ENCODE measurements at regions not wholly inside any gene's neighbourhood (a gene's known extent, or its start where the extent isn't known, plus 50 kb on each side); places are given as distances from the start of the nearest gene placed in this dataset.

DNA sequence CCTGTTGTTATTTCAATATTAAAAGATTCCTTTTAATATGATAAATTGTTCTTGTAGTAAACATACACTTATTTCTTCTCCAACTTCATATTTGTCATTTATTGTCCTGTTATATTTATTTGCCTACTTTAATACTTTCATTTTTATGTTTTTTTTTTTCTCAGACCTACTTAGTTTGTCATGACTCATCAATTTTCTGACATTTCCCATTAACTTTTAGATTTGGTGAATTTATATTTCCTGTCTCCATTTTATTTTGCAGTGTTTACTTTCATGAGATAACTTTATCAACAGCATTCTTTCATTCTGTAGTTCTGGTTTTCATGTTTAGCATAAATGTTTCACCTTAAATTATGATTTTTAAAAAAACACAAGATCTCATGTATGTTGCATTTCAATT is 788.7 kb downstream of the EFNA5 start:
- Histone ChIP-seq H3K9me2 (ENCODE audit: insufficient read depth, low read length) (no peaks in the 10 kb centered on the region), H3K79me2 (ENCODE audit: insufficient read depth, low read depth, low read length) (no peaks in the 10 kb centered on the region), H3K4me2 (ENCODE audit: low read length) (no peak overlapping the region), H2AFZ (ENCODE audit: low read length) (no peak overlapping the region), H4K20me1 (ENCODE audit: insufficient read depth, low read length) (no peaks in the 10 kb centered on the region), H3K9me3 (ENCODE audit: low read length) (no peaks in the 10 kb centered on the region), H3K36me3 (ENCODE audit: insufficient read depth, low read length) (no peaks in the 10 kb centered on the region), H3K4me1 (ENCODE audit: insufficient read depth, low read length, poor library complexity, severe bottlenecking) (no peaks in the 10 kb centered on the region), H3K27ac (ENCODE audit: low read depth, low read length, poor library complexity, severe bottlenecking) (no peak overlapping the region), H3K4me3 (ENCODE audit: low read depth, low read length, poor library complexity, severe bottlenecking) (no peak overlapping the region)
- TF ChIP-seq, protein P1, sequence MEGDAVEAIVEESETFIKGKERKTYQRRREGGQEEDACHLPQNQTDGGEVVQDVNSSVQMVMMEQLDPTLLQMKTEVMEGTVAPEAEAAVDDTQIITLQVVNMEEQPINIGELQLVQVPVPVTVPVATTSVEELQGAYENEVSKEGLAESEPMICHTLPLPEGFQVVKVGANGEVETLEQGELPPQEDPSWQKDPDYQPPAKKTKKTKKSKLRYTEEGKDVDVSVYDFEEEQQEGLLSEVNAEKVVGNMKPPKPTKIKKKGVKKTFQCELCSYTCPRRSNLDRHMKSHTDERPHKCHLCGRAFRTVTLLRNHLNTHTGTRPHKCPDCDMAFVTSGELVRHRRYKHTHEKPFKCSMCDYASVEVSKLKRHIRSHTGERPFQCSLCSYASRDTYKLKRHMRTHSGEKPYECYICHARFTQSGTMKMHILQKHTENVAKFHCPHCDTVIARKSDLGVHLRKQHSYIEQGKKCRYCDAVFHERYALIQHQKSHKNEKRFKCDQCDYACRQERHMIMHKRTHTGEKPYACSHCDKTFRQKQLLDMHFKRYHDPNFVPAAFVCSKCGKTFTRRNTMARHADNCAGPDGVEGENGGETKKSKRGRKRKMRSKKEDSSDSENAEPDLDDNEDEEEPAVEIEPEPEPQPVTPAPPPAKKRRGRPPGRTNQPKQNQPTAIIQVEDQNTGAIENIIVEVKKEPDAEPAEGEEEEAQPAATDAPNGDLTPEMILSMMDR (conservative IDR thresholded peaks at IDR 0.05; ENCODE audit: low read length) = no peak
- no peak for TF ChIP-seq EZH2phosphoT487 (IDR thresholded peaks at IDR 0.05; ENCODE audit: borderline replicate concordance, low read depth, low read length)
- CTCF ChIA-PET (ENCODE audit: unreplicated experiment) = no interaction called here
- POLR2A ChIA-PET = no interaction called here
- DNase-seq (ENCODE audit: low spot score) = no peak
- intact Hi-C loops (cut with micrococcal nuclease; ENCODE audit: unreplicated experiment) = no loop called here
- BruUV-seq (replicated peaks) = no TSS peak

DNA sequence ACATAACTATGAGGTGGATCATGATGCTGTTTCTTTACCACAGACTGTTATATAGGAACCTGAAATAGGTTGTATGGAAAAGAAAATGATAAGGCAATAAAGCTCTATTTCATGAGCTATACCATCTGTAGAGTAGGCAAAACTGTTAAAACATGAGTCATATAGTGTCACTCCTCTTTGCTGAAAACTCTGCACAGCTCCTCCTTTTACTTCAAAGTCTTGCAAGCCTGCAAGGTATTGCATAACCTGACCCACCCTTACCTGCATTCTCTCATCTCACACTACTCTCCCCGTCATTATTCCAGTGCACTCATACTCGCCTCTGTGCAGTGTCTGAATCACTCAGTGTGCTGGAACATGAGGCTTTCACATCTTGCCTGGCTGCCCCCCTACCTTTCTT is 790.1 kb downstream of the EFNA5 start:
- ChIA-PET POLR2A (interaction anchor here (0.8 to 1.2 kb wide), 2 partner anchors 9 to 10 kb away, joined by 3 to 4 read pairs; no protein-coding TSS in a partner anchor), CTCF (ENCODE audit: unreplicated experiment) (no interaction called here)
- Histone ChIP-seq H2AFZ (ENCODE audit: low read length) (no peak overlapping the region), H3K4me3 (ENCODE audit: low read depth, low read length, poor library complexity, severe bottlenecking) (no peak overlapping the region), H3K79me2 (ENCODE audit: insufficient read depth, low read depth, low read length) (no peaks in the 10 kb centered on the region), H3K4me1 (ENCODE audit: insufficient read depth, low read length, poor library complexity, severe bottlenecking) (no peaks in the 10 kb centered on the region), H3K4me2 (ENCODE audit: low read length) (no peak overlapping the region), H3K36me3 (ENCODE audit: insufficient read depth, low read length) (no peaks in the 10 kb centered on the region), H3K9me2 (ENCODE audit: insufficient read depth, low read length) (no peaks in the 10 kb centered on the region), H3K9me3 (ENCODE audit: low read length) (peaks cover 7% of the 10 kb centered on the region; the same call in 1 of the 2 replicates), H4K20me1 (ENCODE audit: insufficient read depth, low read length) (no peaks in the 10 kb centered on the region), H3K27ac (ENCODE audit: low read depth, low read length, poor library complexity, severe bottlenecking) (no peak overlapping the region)
- BruUV-seq (replicated peaks) = no TSS peak
- TF ChIP-seq EZH2phosphoT487 (IDR thresholded peaks at IDR 0.05; ENCODE audit: borderline replicate concordance, low read depth, low read length) = no peak
- TF ChIP-seq, protein P1 (conservative IDR thresholded peaks at IDR 0.05; ENCODE audit: low read length) = no peak
- intact Hi-C loops (cut with micrococcal nuclease; ENCODE audit: unreplicated experiment) = no loop called here
- DNase-seq (ENCODE audit: low spot score) = no peak

DNA sequence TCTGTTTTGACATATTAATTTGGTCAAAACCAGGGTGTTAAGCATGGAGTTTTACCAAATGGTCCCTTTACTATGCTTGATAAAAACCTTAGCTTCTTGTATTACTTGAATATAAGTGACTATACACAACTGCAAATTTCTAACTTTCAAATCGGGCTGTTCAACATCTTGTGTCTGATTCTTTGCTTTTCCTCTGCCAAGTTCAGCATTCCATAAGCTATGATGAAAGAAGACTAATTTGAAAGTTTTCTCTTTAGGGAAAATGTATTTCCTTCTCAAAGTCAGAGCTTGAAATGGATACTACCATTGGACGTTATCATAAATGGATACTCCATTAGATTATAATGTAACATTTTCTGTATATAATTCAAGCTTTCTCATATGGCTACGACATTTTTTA is 792.9 kb downstream of the EFNA5 start:
- no TSS peak for BruUV-seq (replicated peaks)
- peaks cover 7% of the 10 kb centered on the region; the same call in 1 of the 2 replicates for H3K9me3 ChIP-seq (ENCODE audit: low read length)
- H4K20me1 ChIP-seq (ENCODE audit: insufficient read depth, low read length) = no peaks in the 10 kb centered on the region
- intact Hi-C loops (cut with micrococcal nuclease; ENCODE audit: unreplicated experiment) = no loop called here
- H3K27ac ChIP-seq (ENCODE audit: low read depth, low read length, poor library complexity, severe bottlenecking) = no peak overlapping the region
- no peak overlapping the region for H3K4me3 ChIP-seq (ENCODE audit: low read depth, low read length, poor library complexity, severe bottlenecking)
- no peaks in the 10 kb centered on the region for H3K79me2 ChIP-seq (ENCODE audit: insufficient read depth, low read depth, low read length)
- DNase-seq (ENCODE audit: low spot score) = no peak
- no peak overlapping the region for H3K4me2 ChIP-seq (ENCODE audit: low read length)
- no peaks in the 10 kb centered on the region for H3K9me2 ChIP-seq (ENCODE audit: insufficient read depth, low read length)
- TF ChIP-seq, protein P1 (conservative IDR thresholded peaks at IDR 0.05; ENCODE audit: low read length) = no peak
- no peak for TF ChIP-seq EZH2phosphoT487 (IDR thresholded peaks at IDR 0.05; ENCODE audit: borderline replicate concordance, low read depth, low read length)
- CTCF ChIA-PET (ENCODE audit: unreplicated experiment) = no interaction called here
- no peaks in the 10 kb centered on the region for H3K36me3 ChIP-seq (ENCODE audit: insufficient read depth, low read length)
- no peaks in the 10 kb centered on the region for H3K4me1 ChIP-seq (ENCODE audit: insufficient read depth, low read length, poor library complexity, severe bottlenecking)
- H2AFZ ChIP-seq (ENCODE audit: low read length) = no peak overlapping the region
- POLR2A ChIA-PET = interaction anchor here (0.5 to 0.8 kb wide), 2 partner anchors 16 to 996 kb away, joined by 3 to 4 read pairs; no protein-coding TSS in a partner anchor
